ENCODE measurements at regions not wholly inside any gene's neighbourhood (a gene's known extent, or its start where the extent isn't known, plus 50 kb on each side); places are given as distances from the start of the nearest gene placed in this dataset.
"Not testable (repeated sequence)": the region's sequence is repeated elsewhere in the genome, so short reads cannot be mapped to it uniquely, and the experiment has no call there.

- DNase-seq (ENCODE audit: low spot score): no peak
These were observed 699.8 kb downstream of the PTPRU start for GRCh38 chr1:29936031-29936544.

DNA sequence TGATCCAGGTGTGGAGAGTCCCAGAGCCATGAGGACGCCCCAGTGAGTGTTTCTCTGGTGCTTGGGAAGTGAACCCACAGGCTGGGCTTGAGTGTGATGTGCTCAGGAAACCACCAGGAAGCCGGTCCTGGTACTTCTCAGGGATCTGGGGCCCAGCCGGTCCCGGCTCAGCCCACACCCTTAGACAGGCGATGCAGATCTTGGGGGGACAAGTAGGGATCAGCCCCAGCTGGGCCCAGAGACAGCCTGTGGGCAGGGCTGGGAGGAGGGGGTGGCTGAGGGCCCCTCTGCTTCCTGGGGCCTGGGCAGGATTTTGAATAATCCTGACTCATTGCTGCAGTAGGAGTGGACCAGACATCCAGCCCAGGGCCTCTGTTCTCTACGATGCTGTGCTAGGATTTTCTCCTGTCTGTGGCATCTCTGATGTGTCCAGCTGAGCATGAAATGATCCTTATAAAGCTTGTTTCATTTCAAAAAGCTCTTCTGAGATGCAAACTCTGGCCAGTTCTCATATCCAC lies 698.0 kb downstream of the PTPRU start:
- no peak for DNase-seq (ENCODE audit: low spot score)

- DNase-seq (ENCODE audit: low spot score): no peak
These were observed 696.7 kb downstream of the PTPRU start for GRCh38 chr1:29933067-29933466.

DNA sequence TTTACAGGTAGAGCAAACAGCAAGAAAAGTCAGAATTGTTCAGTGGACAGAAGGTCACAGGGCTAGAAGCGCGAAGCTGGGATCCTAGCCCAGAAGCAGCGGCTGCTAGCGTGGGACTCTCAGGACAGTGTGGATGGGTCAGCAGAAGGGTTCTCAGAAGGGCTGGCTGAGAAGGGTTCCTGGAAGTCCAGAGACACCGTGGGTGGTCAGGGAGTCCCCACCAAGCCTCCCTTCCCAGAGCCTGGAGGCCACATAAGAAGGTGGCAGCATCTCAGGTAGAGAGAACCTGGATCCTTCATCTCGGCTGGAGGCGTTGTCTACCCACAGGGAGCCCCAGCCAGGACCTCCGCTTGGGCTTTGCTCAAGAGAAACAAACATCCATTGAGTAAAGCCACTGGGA lies 696.3 kb downstream of the PTPRU start:
- no peak for DNase-seq (ENCODE audit: low spot score)

DNA sequence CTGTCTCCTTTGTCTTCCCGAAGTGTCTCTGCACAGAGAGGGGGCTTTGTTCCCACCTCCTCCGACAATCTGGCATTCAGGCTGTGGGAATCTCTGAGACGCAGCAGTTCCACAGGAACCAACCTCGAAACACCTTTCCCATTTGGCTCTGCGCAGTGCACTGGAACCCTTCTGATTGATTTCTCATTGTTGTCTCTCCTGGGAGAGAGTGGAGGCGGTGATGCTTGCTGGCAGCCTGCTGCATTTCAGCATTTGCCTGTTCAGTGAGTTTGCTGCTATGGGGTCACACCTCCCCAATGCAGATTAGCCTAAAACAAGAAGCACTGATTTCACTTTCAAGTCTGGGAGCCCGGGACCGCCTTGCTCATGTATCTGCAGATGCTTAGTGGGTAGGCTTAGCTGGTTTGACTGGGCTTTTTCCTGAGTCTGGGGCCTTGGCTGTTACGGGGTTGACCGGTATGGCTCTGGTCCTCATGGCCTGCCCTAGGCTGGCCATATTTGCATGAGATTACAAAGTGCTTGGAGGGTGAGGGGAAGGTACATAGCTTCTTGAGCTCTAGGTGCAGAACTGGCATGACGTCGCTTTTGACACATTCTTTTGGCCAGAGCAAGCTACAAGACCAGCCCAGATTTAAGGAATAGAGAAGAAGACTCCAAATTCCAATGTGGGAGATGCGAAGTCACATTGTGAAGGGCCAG lies 695.3 kb downstream of the PTPRU start:
- DNase-seq (ENCODE audit: low spot score): no peak

- no peak for DNase-seq (ENCODE audit: low spot score)
These were observed 688.7 kb downstream of the PTPRU start for GRCh38 chr1:29925058-29925457.

DNA sequence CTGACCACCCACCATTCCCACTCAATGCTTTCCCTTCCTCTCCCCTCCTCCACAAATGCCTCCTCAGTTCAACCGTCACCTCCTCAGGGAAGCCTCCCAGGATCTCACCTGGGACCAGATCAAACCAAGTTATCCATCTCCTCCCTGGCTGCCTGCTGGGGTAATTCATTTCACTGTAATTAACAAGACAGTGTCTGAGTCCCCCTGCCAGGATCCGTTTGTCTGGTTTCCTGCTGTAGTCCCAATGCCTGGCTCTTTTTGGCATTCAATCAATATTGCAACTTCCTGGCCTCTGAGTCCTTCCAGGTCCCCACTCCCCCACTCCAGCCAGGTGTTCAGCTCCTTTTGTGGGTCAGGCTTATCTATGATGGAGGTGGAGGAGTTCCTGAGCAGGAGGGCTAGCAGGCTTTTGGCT lies 687.7 kb downstream of the PTPRU start:
- DNase-seq (ENCODE audit: low spot score): no peak

- DNase-seq (ENCODE audit: low spot score): no peak
These were observed 685.4 kb downstream of the PTPRU start for GRCh38 chr1:29921741-29922140.

GRCh38 chr1:29920784-29921183 lies 684.5 kb downstream of the PTPRU start:
- DNase-seq (ENCODE audit: low spot score): no peak

DNA sequence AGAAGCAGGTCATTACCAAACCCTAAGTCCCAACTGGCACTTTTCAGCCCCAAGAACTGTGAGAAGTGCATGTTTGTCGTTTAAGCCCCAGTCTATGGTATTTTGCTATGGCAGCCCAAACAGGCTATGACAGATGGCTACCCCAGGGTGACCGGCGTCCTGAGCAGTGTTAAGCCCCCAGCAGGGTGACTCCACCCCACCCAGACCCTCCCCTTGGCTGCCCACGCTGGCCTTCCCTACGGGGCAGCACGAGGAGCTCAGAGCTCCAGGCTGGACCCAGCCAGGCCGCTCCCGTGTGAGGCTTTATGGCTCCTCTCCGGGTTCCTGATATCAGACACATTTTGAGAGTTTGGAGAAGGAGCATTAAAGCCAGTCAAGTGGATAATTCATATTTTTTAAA lies 684.0 kb downstream of the PTPRU start:
- no peak for DNase-seq (ENCODE audit: low spot score)

DNA sequence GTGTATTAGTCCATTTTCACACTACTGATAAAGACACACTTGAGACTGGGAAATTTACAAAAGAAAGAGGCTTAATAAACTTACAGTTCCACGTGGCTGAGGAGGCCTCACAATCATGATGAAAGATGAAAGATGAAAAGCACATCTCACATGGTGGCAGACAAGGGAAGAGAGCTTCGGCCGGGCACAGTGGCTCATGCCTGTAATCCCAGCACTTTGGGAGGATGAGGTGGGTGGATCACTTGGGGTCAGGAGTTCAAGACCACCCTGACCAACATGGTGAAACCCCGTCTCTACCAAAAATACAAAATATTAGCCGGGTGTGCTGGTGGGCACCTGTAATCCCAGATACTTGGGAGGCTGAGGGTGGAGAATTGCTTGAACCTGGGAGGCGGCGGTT lies 682.7 kb downstream of the PTPRU start:
- DNase-seq (ENCODE audit: low spot score): not testable (repeated sequence)

DNA sequence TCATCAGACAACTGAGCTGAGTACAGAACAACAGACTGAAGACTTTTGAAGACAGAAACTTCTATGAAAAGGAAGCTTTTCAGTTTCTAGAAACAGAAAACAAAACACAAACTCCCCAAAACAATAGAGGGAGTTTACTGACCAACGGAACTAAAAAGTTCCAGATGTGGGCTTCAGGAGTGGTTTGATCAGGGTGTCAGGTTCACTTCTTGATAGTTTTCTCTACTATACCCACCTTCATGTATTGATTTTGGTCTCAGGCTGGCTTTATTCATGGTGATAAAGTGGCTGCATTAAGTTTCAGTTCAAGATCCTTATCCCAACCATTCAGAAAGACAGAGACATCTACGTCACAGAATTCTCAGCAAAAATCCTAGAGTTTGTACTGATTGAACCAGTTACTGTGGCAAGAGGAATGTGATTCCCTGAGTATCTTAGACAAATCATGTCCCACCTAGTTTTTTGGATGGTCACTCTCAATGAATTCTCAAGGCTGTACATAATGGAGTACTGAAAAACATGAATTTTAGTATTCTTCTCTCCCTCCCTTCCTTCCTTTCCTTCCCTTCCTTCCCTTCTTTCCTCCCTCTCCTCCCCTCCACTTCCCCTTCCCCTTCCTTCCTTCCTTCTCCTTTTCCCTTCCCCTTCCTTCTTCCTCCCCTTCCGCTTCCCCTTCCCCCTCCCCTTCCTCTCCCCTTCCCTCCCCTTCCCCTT lies 680.5 kb downstream of the PTPRU start:
- no peak for DNase-seq (ENCODE audit: low spot score)

DNA sequence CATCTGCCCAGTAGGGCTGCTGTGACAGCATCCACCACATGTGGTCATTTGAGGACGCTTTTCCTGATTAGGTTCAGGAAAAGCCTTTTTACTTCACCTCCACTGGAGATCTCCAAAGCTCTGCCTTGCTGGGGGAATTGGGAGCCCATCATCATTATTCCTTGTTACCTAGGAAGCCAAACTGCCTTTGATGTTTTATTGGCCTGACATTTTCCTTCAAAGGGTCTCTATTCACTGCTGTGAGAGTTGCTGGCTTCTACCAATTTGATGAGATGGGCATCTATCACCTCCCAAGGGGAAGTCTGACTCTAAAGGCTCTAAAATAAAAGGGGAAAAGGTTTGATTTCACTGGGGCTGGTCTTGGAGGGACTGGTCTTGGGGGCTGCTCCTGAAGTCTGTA lies 678.6 kb downstream of the PTPRU start:
- no peak for DNase-seq (ENCODE audit: low spot score)

- DNase-seq (ENCODE audit: low spot score): peak; percentile 20
These were observed 676.1 kb downstream of the PTPRU start for GRCh38 chr1:29912425-29912824.

DNA sequence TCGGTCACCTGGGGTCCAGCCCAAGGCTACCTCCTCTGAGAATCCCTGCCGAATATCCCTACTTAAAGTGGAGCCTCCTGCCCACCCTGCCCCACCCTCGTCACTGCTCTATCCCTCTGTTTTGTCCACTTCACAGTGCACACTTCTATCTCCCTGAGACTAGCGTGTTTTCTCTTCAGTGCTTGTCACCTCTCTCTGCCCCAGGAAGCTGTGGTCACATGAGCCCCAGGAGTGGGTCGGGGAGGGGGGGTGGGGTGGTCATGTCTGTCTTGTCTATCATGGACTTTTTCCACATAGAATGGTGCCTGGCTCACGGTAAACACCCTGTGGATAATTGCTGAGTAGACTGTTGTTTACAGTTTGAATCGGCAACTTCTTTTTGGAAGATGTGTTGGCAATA lies 673.6 kb downstream of the PTPRU start:
- no peak for DNase-seq (ENCODE audit: low spot score)

GRCh38 chr1:29907596-29907995 lies 671.3 kb downstream of the PTPRU start:
- DNase-seq (ENCODE audit: low spot score): no peak

GRCh38 chr1:29906927-29907326 lies 670.6 kb downstream of the PTPRU start:
- DNase-seq (ENCODE audit: low spot score): no peak

- DNase-seq (ENCODE audit: low spot score): no peak
These were observed 667.3 kb downstream of the PTPRU start for GRCh38 chr1:29903548-29904166.

GRCh38 chr1:29901624-29902325 lies 665.5 kb downstream of the PTPRU start:
- DNase-seq (ENCODE audit: low spot score): no peak

GRCh38 chr1:29900712-29901111 lies 664.4 kb downstream of the PTPRU start:
- DNase-seq (ENCODE audit: low spot score): no peak

DNA sequence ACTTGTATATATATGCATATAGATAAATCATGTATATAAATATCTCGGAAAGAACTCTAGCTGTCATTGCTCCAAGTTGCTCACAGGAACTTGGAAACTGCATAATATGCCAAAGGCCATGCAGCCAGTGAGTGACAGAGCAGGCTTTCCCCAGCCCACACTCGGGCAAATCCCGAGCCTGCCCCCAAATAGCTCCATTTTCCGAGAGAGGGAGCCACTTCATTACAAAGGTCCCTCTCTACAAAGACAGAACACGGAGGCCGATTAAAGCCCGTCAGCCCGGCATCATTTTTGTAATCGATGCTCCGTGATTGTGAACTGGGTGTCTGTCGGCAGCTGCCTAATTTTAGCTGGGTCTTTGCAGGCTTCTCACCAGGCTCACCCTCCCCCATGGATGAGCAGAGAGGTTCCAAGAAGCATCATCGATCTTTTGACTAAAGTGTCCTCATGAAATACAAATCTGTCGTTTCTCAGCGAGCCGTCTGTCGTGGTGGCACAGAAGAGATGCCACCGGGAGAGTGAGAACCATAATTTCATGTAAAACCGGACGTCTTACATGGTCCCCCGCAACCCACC lies 663.9 kb downstream of the PTPRU start:
- DNase-seq (ENCODE audit: low spot score): no peak

All from SW480 (cell line).